ENCODE measurements at regions not wholly inside any gene's neighbourhood (a gene's known extent, or its start where the extent isn't known, plus 50 kb on each side); places are given as distances from the start of the nearest gene placed in this dataset.

- TF ChIP-seq CTCF (IDR thresholded peaks at IDR 0.05): no peak
- TF ChIP-seq EZH2 (IDR thresholded peaks at IDR 0.05): no peak
- TF ChIP-seq EZH2phosphoT487 (IDR thresholded peaks at IDR 0.05): no peak
Measured at GRCh38 chr4:34486461-34487363, 1757.6 kb downstream of the ARAP2 start.

Measured in neural progenitor cell (in vitro differentiated cells).